GM23338 (cell line): ENCODE measurements at regions not wholly inside any gene's neighbourhood (a gene's known extent, or its start where the extent isn't known, plus 50 kb on each side); places are given as distances from the start of the nearest gene placed in this dataset.

Experiments used
- ATAC-seq: fragments of 200-7000 bp; cut with Tn5 transposase; 3 replicates; pipeline ENCODE4 v1.9.1; 2020
- DNase-seq: peaks from one replicate; pipeline ENCODE4 v3.0.0-alpha.2; 2015; ENCODE audit warnings: low spot score
- H2AFZ ChIP-seq: fragments of 200-600 bp; sonication (generic); 2 replicates; pipeline ENCODE4 v1.8.0; 2016; ENCODE audit warnings: antibody characterized with exemption, mild to moderate bottlenecking, moderate library complexity
- H3F3A ChIP-seq: fragments of 200-600 bp; sonication (generic); replicated peaks from 2 replicates; pipeline ENCODE4 v1.8.0; 2017; ENCODE audit warnings: antibody characterized with exemption, mixed run types, low read depth
- H3K27ac ChIP-seq: fragments of 200-600 bp; sonication (generic); 2 replicates; pipeline ENCODE4 v1.6.1; 2016; ENCODE audit warnings: low read depth
- H3K27me3 ChIP-seq: fragments of 200-600 bp; sonication (generic); 2 replicates; pipeline ENCODE4 v1.8.0; 2016; ENCODE audit warnings: mild to moderate bottlenecking, mixed run types, moderate library complexity; ENCODE audit not compliant: insufficient read depth
- H3K36me3 ChIP-seq: fragments of 200-600 bp; sonication (generic); 2 replicates; pipeline ENCODE4 v1.8.0; 2016; ENCODE audit warnings: mild to moderate bottlenecking; ENCODE audit not compliant: insufficient read depth
- H3K4me1 ChIP-seq: fragments of 200-600 bp; sonication (generic); 2 replicates; pipeline ENCODE4 v1.8.0; 2016; ENCODE audit warnings: mild to moderate bottlenecking, moderate library complexity; ENCODE audit not compliant: insufficient read depth
- H3K4me2 ChIP-seq: fragments of 200-600 bp; sonication (generic); 2 replicates; pipeline ENCODE4 v1.7.1; 2017; ENCODE audit warnings: mixed run types
- H3K4me3 ChIP-seq: fragments of 200-600 bp; sonication (generic); 2 replicates; pipeline ENCODE4 v1.6.1; 2016; ENCODE audit warnings: mixed run types
- H3K79me2 ChIP-seq: fragments of 200-600 bp; sonication (generic); replicated peaks from 2 replicates; pipeline ENCODE4 v1.8.0; 2017; ENCODE audit warnings: mild to moderate bottlenecking; ENCODE audit not compliant: insufficient read depth
- H3K9me2 ChIP-seq: fragments of 200-600 bp; sonication (generic); 2 replicates; pipeline ENCODE4 v1.8.0; 2017; ENCODE audit not compliant: insufficient read depth
- H4K20me1 ChIP-seq: fragments of 200-600 bp; sonication (generic); replicated peaks from 2 replicates; pipeline ENCODE4 v1.8.0; 2017; ENCODE audit warnings: mild to moderate bottlenecking; ENCODE audit not compliant: insufficient read depth
- H3K27ac Mint-ChIP-seq: 2 replicates; pipeline ENCODE4 v1.8.0; 2020; ENCODE audit warnings: inconsistent platforms, mild to moderate bottlenecking, moderate library complexity, mixed read lengths
- H3K27me3 Mint-ChIP-seq: 3 replicates; pipeline ENCODE4 v1.8.0; 2022; ENCODE audit warnings: low read depth, mild to moderate bottlenecking, moderate library complexity, mixed read lengths, inconsistent platforms; ENCODE audit not compliant: insufficient read depth, poor library complexity
- H3K36me3 Mint-ChIP-seq: 3 replicates; pipeline ENCODE4 v1.8.0; 2021; ENCODE audit warnings: low read depth, mild to moderate bottlenecking, inconsistent platforms, moderate library complexity, mixed read lengths
- H3K4me1 Mint-ChIP-seq: 3 replicates; pipeline ENCODE4 v1.8.0; 2020; ENCODE audit warnings: mild to moderate bottlenecking, inconsistent platforms, mixed read lengths
- H3K4me3 Mint-ChIP-seq: 3 replicates; pipeline ENCODE4 v1.8.0; 2021; ENCODE audit warnings: moderate library complexity, mild to moderate bottlenecking, inconsistent platforms, mixed read lengths
- H3K9me3 Mint-ChIP-seq: 3 replicates; pipeline ENCODE4 v1.8.0; 2020; ENCODE audit warnings: moderate library complexity, mild to moderate bottlenecking, inconsistent platforms, mixed read lengths
- CREB1 ChIP-seq: fragments of 250-450 bp; sonication (Bioruptor Pico); IDR thresholded peaks from 2 replicates; pipeline ENCODE4 v1.5.0; 2020; ENCODE audit warnings: low read depth, mild to moderate bottlenecking, moderate library complexity
- EZH2 ChIP-seq: fragments of 200-600 bp; sonication (generic); IDR thresholded peaks from one replicate; pipeline ENCODE4 v1.8.0; 2017; ENCODE audit warnings: antibody characterized with exemption, mild to moderate bottlenecking, low read depth; ENCODE audit not compliant: unreplicated experiment
- EZH2phosphoT487 ChIP-seq: fragments of 200-600 bp; sonication (generic); IDR thresholded peaks from one replicate; pipeline ENCODE4 v1.8.1; 2018; ENCODE audit warnings: antibody characterized with exemption; ENCODE audit not compliant: unreplicated experiment
- JUNB ChIP-seq: IDR thresholded peaks from one replicate; pipeline ENCODE4 v1.6.1; 2016; ENCODE audit warnings: antibody characterized with exemption; ENCODE audit not compliant: unreplicated experiment
- NANOG ChIP-seq: IDR thresholded peaks from 2 replicates; pipeline ENCODE4 v1.6.1; 2016; ENCODE audit warnings: antibody characterized with exemption, borderline replicate concordance
- POLR2AphosphoS5 ChIP-seq: IDR thresholded peaks from 2 replicates; pipeline ENCODE4 v1.6.1; 2016; ENCODE audit warnings: antibody characterized with exemption, low read depth
- STAT1 ChIP-seq: IDR thresholded peaks from one replicate; pipeline ENCODE4 v1.6.1; 2016; ENCODE audit warnings: antibody characterized with exemption; ENCODE audit not compliant: unreplicated experiment
- ZNF114 ChIP-seq: fragments of 250-450 bp; sonication (Bioruptor Pico); IDR thresholded peaks from 2 replicates; pipeline ENCODE4 v1.5.0; 2020; ENCODE audit warnings: mild to moderate bottlenecking, moderate library complexity
- TF ChIP-seq, protein P1 (sequence below), 2 experiments: fragments of 200-600 bp in 1 of 2; sonication (generic) in 1 of 2; conservative IDR thresholded peaks; 2 replicates each; pipeline versions ENCODE4 v1.5.1 to v1.6.1; 2016 to 2017; ENCODE audit warnings: antibody characterized with exemption in 2 of 2, low read depth in 2 of 2, mild to moderate bottlenecking in 2 of 2, moderate library complexity in 1 of 2
- TF ChIP-seq, protein P2 (sequence below): IDR thresholded peaks from 2 replicates; pipeline ENCODE4 v1.6.1; 2016; ENCODE audit warnings: antibody characterized with exemption
- TF ChIP-seq, protein P3 (sequence below): IDR thresholded peaks from one replicate; pipeline ENCODE4 v1.6.1; 2018; ENCODE audit warnings: antibody characterized with exemption; ENCODE audit not compliant: unreplicated experiment
- TF ChIP-seq, protein P4 (sequence below): fragments of 250-450 bp; sonication (Bioruptor Pico); IDR thresholded peaks from 2 replicates; pipeline ENCODE4 v1.5.0; 2020; ENCODE audit warnings: mild to moderate bottlenecking, moderate library complexity

DNA sequence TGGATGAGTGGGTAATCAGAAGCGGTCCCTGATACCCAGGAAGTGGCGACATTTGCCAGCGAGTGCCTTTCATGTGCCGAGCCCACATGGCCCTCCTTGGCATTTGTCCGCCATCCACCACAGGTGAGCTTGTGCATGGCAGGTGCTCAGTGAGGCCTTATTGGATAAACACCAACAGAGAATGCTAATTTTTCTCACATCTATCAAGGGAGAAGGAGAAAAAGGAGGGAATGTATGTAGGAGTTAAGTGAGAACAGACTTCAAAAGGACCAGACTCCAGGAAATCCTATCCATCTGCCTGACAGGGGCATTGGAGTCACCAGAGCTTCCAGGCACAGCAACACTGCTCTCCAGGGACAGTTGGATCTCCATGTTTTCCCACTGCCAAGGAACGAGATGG, 143.5 kb upstream of the ZMIZ1 start (continued):
- TF ChIP-seq, protein P1, sequence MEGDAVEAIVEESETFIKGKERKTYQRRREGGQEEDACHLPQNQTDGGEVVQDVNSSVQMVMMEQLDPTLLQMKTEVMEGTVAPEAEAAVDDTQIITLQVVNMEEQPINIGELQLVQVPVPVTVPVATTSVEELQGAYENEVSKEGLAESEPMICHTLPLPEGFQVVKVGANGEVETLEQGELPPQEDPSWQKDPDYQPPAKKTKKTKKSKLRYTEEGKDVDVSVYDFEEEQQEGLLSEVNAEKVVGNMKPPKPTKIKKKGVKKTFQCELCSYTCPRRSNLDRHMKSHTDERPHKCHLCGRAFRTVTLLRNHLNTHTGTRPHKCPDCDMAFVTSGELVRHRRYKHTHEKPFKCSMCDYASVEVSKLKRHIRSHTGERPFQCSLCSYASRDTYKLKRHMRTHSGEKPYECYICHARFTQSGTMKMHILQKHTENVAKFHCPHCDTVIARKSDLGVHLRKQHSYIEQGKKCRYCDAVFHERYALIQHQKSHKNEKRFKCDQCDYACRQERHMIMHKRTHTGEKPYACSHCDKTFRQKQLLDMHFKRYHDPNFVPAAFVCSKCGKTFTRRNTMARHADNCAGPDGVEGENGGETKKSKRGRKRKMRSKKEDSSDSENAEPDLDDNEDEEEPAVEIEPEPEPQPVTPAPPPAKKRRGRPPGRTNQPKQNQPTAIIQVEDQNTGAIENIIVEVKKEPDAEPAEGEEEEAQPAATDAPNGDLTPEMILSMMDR (conservative IDR thresholded peaks at IDR 0.05; ENCODE audit: low read depth in 2 of 2): no peak
- TF ChIP-seq CREB1 (CRISPR knock-in tag) (no peak), POLR2AphosphoS5 (no peak)
- TF ChIP-seq, protein P2, sequence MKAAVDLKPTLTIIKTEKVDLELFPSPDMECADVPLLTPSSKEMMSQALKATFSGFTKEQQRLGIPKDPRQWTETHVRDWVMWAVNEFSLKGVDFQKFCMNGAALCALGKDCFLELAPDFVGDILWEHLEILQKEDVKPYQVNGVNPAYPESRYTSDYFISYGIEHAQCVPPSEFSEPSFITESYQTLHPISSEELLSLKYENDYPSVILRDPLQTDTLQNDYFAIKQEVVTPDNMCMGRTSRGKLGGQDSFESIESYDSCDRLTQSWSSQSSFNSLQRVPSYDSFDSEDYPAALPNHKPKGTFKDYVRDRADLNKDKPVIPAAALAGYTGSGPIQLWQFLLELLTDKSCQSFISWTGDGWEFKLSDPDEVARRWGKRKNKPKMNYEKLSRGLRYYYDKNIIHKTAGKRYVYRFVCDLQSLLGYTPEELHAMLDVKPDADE: no peak

DNA sequence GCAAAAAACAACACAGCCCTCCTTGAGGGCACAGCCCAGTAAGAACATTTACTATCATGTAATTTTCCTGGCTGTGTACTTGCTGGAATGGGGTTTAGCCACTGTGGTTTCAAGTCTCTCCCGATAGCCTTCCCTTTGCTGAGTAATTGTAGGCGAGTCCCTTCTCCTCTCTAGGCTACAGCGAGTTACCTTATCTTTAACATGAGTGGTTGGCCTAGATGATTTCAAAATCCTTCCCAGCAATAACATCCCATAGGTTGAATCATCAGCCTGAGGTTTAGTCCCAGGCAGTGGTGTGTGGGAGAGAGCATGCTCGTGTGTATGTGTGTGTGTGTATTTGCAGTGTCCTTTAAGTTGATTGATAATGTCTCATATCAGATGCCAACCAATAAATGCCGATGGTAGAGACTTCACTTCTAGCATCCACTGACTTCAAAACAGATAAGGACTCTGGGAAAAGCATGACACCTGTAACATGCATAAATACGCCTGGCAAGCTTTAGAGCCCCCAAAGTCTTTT, 142.9 kb upstream of the ZMIZ1 start:
- Mint-ChIP-seq H3K4me3 (no peak overlapping the region), H3K27ac (no peak overlapping the region), H3K4me1 (peaks cover 23% of the 10 kb centered on the region), H3K36me3 (no peaks in the 10 kb centered on the region), H3K9me3 (no peaks in the 10 kb centered on the region), H3K27me3 (peaks cover 6% of the 10 kb centered on the region)
- Histone ChIP-seq H3F3A (no peaks in the 10 kb centered on the region), H3K27ac (no peak overlapping the region), H4K20me1 (no peaks in the 10 kb centered on the region), H3K4me2 (no peak overlapping the region), H3K36me3 (no peaks in the 10 kb centered on the region), H3K79me2 (no peaks in the 10 kb centered on the region), H3K4me3 (no peak overlapping the region), H3K9me2 (no peaks in the 10 kb centered on the region; the same call in 1 of the 2 replicates), H3K27me3 (no peaks in the 10 kb centered on the region), H2AFZ (no peak overlapping the region), H3K4me1 (no peaks in the 10 kb centered on the region)
- DNase-seq (no peak), ATAC-seq (no peak)
- TF ChIP-seq NANOG: no peak
- TF ChIP-seq, protein P2: no peak
- TF ChIP-seq, protein P3, sequence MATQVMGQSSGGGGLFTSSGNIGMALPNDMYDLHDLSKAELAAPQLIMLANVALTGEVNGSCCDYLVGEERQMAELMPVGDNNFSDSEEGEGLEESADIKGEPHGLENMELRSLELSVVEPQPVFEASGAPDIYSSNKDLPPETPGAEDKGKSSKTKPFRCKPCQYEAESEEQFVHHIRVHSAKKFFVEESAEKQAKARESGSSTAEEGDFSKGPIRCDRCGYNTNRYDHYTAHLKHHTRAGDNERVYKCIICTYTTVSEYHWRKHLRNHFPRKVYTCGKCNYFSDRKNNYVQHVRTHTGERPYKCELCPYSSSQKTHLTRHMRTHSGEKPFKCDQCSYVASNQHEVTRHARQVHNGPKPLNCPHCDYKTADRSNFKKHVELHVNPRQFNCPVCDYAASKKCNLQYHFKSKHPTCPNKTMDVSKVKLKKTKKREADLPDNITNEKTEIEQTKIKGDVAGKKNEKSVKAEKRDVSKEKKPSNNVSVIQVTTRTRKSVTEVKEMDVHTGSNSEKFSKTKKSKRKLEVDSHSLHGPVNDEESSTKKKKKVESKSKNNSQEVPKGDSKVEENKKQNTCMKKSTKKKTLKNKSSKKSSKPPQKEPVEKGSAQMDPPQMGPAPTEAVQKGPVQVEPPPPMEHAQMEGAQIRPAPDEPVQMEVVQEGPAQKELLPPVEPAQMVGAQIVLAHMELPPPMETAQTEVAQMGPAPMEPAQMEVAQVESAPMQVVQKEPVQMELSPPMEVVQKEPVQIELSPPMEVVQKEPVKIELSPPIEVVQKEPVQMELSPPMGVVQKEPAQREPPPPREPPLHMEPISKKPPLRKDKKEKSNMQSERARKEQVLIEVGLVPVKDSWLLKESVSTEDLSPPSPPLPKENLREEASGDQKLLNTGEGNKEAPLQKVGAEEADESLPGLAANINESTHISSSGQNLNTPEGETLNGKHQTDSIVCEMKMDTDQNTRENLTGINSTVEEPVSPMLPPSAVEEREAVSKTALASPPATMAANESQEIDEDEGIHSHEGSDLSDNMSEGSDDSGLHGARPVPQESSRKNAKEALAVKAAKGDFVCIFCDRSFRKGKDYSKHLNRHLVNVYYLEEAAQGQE: no peak
- no peak for TF ChIP-seq STAT1
- TF ChIP-seq JUNB: no peak
- TF ChIP-seq EZH2: no peak
- TF ChIP-seq ZNF114 (CRISPR knock-in tag): no peak
- TF ChIP-seq EZH2phosphoT487: no peak
- TF ChIP-seq, protein P4, sequence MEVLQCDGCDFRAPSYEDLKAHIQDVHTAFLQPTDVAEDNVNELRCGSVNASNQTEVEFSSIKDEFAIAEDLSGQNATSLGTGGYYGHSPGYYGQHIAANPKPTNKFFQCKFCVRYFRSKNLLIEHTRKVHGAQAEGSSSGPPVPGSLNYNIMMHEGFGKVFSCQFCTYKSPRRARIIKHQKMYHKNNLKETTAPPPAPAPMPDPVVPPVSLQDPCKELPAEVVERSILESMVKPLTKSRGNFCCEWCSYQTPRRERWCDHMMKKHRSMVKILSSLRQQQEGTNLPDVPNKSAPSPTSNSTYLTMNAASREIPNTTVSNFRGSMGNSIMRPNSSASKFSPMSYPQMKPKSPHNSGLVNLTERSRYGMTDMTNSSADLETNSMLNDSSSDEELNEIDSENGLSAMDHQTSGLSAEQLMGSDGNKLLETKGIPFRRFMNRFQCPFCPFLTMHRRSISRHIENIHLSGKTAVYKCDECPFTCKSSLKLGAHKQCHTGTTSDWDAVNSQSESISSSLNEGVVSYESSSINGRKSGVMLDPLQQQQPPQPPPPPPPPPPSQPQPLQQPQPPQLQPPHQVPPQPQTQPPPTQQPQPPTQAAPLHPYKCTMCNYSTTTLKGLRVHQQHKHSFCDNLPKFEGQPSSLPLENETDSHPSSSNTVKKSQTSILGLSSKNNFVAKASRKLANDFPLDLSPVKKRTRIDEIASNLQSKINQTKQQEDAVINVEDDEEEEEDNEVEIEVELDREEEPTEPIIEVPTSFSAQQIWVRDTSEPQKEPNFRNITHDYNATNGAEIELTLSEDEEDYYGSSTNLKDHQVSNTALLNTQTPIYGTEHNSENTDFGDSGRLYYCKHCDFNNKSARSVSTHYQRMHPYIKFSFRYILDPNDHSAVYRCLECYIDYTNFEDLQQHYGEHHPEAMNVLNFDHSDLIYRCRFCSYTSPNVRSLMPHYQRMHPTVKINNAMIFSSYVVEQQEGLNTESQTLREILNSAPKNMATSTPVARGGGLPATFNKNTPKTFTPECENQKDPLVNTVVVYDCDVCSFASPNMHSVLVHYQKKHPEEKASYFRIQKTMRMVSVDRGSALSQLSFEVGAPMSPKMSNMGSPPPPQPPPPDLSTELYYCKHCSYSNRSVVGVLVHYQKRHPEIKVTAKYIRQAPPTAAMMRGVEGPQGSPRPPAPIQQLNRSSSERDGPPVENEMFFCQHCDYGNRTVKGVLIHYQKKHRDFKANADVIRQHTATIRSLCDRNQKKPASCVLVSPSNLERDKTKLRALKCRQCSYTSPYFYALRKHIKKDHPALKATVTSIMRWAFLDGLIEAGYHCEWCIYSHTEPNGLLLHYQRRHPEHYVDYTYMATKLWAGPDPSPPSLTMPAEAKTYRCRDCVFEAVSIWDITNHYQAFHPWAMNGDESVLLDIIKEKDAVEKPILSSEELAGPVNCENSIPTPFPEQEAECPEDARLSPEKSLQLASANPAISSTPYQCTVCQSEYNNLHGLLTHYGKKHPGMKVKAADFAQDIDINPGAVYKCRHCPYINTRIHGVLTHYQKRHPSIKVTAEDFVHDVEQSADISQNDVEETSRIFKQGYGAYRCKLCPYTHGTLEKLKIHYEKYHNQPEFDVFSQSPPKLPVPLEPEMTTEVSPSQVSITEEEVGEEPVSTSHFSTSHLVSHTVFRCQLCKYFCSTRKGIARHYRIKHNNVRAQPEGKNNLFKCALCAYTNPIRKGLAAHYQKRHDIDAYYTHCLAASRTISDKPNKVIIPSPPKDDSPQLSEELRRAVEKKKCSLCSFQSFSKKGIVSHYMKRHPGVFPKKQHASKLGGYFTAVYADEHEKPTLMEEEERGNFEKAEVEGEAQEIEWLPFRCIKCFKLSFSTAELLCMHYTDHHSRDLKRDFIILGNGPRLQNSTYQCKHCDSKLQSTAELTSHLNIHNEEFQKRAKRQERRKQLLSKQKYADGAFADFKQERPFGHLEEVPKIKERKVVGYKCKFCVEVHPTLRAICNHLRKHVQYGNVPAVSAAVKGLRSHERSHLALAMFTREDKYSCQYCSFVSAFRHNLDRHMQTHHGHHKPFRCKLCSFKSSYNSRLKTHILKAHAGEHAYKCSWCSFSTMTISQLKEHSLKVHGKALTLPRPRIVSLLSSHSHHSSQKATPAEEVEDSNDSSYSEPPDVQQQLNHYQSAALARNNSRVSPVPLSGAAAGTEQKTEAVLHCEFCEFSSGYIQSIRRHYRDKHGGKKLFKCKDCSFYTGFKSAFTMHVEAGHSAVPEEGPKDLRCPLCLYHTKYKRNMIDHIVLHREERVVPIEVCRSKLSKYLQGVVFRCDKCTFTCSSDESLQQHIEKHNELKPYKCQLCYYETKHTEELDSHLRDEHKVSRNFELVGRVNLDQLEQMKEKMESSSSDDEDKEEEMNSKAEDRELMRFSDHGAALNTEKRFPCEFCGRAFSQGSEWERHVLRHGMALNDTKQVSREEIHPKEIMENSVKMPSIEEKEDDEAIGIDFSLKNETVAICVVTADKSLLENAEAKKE (CRISPR knock-in tag): no peak
